Tibial nerve (tissue), 3 donors: ENCODE measurements at regions not wholly inside any gene's neighbourhood (a gene's known extent, or its start where the extent isn't known, plus 50 kb on each side); places are given as distances from the start of the nearest gene placed in this dataset.

Experiments used
- POLR2A ChIP-seq, 2 donors: fragments of 450-650 bp; IDR thresholded peaks; one replicate each; pipeline ENCODE4 v1.6.1; 2017; ENCODE audit warnings: antibody characterized with exemption in 2 of 2, mild to moderate bottlenecking in 2 of 2, moderate library complexity in 2 of 2
- TF ChIP-seq, protein P1 (sequence below), 5 experiments: fragments of 200-600 bp in 3 of 5; fragments of 450-650 bp in 2 of 5; sonication (generic) in 3 of 5; IDR thresholded peaks; one replicate each; pipeline ENCODE4 v1.5.1; 2016 to 2019; ENCODE audit warnings: antibody characterized with exemption in 5 of 5, mild to moderate bottlenecking in 3 of 5, moderate library complexity in 2 of 5

DNA sequence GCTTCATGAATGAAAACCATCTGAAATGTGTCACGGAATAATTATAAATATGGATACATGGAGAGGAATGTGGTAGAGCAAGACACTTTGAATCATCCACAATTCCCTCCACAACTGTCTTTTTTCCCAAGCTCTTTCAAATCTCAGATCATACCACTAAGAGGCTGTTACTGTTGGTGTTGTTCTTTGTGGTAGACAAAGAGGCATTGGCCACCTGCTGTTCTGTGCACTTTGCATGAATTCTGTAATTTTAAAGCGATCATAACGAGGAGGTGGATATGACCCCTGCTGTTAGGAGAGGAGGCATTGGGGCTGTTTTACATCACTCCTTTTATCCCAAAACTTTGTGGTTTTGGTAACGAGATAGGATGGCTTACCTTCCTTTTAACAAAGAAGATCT is 141.2 kb upstream of the KLF6 start:
- TF ChIP-seq, protein P1, sequence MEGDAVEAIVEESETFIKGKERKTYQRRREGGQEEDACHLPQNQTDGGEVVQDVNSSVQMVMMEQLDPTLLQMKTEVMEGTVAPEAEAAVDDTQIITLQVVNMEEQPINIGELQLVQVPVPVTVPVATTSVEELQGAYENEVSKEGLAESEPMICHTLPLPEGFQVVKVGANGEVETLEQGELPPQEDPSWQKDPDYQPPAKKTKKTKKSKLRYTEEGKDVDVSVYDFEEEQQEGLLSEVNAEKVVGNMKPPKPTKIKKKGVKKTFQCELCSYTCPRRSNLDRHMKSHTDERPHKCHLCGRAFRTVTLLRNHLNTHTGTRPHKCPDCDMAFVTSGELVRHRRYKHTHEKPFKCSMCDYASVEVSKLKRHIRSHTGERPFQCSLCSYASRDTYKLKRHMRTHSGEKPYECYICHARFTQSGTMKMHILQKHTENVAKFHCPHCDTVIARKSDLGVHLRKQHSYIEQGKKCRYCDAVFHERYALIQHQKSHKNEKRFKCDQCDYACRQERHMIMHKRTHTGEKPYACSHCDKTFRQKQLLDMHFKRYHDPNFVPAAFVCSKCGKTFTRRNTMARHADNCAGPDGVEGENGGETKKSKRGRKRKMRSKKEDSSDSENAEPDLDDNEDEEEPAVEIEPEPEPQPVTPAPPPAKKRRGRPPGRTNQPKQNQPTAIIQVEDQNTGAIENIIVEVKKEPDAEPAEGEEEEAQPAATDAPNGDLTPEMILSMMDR (IDR thresholded peaks at IDR 0.05): no peak
- no peak for TF ChIP-seq POLR2A (IDR thresholded peaks at IDR 0.05)
